Right renal cortex interstitium (tissue), 3 donors: ENCODE measurements at regions not wholly inside any gene's neighbourhood (a gene's known extent, or its start where the extent isn't known, plus 50 kb on each side); places are given as distances from the start of the nearest gene placed in this dataset.

Experiments
- DNase-seq, 3 donors: peaks; one replicate each; pipeline ENCODE4 v3.0.0-alpha.2; 2013; ENCODE audit warnings: low read depth in 3 of 3, low spot score in 2 of 3

DNA sequence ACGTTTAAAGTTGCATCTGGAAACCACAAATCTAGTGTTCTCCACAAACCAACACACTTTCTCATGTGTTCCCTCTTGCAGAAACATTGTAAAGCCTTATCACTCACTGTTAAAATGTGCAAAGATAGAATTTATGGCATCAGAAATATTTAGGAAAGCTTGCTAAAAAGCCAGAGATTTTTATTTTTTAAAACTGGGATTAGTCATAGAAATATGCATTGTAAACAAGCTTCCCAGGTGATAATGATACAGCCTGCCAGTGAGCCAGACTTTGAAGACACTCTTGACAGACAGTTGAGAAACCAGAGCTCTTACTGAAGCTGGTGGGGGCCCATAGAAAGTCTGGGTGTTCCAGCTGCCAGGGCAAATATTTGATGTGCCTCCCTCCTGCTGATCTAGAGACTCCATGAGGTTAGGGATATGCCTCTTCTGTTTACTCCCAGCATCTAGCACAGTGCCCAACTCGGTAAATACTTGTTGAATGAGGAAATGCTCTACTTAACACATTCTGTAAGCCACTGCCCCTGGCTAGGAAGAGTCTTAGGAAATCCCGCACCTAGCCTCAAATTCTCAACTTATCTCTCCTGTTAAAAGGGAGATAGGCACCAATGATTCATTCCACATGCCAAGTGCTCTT is 179.0 kb upstream of the RASGEF1B start:
- no peak for DNase-seq

DNA sequence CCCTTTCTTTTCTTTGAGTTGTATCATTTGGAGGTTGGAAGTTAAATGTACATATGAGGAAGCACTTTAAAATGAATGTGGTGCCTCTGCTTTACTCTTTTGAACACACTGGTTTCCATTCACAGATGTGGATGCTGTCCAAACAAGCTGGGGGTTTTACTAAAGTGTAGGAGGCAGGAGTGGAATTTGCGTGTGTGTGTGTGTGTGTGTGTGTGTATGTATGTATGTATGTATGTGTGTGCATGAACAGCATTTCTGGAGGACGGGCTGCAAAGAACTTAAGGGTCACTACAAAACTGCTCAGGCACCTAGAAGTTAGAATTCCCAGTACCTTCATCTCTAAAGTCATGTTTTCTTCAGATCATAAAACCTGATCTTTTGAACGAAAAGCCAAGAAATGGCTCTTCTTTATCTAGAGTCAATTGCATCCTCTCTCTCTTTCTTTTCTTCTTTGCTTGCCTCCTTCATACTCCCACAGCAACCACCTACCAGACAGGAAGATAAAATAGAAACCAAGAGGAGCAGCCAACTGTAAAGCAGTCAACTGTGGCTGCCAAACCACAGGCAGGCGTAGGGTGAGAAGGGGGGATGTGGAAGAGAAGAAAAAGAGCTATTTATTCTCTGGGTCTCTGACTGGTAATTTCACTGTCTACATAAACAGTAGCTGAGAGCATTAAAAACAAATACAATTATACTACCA is 177.0 kb upstream of the RASGEF1B start:
- DNase-seq, result no peak

DNA sequence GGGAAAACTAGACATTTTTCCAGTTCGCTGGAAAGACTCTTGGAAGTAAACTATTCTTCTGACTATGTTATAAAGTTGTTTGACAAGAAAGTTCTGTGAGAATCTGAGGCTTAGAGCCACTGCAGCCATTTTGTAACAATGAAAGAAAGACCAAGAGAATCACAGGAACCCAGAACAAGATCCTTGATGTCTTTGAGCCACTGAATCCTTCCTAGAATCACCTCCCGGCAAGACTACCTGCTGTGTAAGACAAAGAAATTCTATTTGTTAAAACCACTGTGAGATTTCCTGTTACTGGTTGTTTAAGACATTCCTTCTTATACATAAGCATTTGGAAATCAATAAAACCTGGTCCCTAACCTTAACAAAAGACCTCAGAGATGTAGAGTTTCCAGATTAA is 175.7 kb upstream of the RASGEF1B start:
- DNase-seq, result no peak

DNA sequence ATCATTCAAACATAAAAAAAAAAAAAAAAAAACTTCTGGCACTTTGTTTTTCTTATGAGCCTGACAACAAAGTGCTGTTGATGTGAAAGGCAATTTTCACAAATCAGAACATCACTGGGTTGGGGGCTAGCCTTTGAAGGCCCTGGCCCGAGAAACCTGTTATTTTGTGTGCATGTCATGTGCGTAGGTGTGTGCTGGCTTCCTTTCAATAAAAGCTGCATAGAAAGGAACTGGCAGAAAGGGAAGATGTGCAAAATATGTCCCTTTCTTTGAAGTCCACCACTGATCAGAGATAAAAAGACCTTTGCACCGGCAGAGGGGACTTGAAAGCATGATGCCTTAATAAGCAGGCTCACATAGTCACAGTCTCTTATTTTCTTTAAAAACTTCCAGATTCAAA is 170.8 kb upstream of the RASGEF1B start:
- DNase-seq, result no peak

DNA sequence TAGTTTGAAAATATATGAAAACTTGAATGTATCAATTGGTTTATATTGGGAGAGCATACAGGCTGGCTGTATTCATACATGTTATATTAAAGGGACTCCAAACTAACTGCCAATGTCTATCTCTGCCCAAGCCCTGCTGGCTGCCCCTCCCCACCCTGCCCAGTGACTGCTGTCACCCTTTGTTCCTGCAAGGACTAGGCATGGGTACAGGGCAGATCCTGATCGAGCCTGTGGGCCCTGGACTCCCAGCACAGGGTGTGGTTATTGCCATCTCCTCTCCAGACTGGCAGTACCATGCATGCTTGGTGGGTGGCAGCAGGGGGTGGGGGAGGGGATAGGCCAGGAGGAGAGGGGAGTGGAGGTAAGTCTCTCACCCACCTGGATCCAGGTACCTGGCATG is 167.5 kb upstream of the RASGEF1B start:
- no peak for DNase-seq

DNA sequence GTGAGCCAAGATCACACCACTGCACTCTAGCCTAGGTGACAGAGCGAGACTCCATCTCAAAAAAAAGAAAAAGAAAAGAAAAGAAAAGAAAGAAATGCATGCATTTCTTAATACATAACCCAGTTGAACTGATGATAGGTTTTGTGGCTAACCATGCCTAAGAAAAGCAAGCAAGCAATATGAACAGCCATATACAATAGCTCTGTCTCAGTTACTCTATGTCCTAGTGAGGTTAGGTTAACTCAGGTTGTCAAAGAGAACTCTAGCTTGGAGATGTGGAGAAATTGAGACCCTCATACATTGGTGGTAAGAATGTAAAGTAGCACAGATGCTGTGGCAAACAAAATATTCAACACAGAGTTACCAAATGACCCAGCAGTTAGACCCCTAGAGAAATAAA is 167.0 kb upstream of the RASGEF1B start:
- no peak for DNase-seq

DNA sequence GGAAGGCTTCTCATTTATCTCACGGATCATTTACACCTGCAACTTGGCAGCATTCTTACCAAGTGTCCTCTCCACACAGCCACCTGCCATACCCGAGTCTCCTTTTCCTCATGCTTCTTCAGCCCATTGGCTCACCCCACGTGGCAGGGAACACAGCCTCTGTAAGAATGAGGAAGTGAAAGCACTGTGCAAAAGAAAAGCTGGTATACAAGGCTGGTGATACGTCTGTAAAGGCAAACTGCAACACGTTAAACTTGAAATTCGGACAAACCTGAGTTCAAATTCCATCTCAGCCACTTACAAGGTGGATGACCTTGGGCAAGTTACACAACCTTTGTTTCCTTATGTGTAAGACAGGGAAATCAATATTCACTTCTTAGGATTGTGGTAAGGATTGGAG is 164.0 kb upstream of the RASGEF1B start:
- DNase-seq, result no peak

DNA sequence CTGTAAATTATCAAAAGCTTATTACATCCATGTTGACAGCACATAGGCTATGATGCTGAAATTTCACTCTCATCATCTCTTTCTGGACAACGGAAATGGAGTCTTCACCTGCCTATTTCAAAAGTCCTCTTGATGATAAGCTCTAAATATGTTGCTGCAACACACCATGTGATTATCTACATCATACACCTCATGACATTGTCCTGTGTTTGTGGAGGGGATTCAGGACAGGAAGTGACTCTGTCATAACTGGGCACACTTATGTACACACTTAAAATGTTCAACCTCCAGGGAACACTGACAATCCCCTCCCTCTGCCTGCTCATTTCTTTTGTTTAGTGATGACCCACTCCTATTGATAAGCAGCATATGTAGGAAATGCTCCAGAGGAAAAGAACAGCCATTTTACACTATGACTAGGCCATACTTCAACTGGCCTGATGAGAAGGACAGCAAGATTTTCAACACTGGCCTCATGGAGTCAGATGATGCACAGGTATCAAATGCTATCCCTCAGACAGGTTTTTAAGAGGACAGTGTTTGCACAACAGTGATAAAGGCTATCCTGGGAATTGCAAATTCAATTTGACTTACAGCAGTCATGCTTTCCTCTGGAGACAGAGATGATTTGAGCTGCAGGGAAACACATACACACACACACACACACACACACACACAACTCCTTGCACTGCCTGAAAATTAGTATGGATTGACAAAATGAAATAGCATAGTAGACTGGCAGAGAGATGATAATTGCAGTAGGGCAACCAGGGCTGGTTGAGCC is 163.3 kb upstream of the RASGEF1B start:
- no peak for DNase-seq

DNA sequence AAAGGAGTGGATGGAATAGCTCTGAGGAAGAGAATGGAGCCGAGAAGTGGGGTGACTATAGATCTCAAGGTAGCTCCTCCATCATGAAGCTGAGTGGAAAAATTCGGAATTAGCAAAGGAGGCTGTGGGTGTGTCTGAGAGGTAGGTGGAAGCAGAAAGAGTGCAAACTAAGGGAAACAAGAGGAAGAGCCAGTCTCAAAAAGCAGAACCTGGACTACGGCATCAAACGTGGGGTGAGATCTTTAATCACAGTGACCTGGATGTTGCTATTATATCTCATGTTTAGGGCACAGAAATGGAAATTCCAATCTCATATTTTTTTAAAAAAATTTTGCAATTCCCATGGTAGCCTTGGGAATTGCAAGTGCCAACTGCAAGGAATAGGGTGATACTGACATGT is 162.5 kb upstream of the RASGEF1B start:
- no peak for DNase-seq

DNA sequence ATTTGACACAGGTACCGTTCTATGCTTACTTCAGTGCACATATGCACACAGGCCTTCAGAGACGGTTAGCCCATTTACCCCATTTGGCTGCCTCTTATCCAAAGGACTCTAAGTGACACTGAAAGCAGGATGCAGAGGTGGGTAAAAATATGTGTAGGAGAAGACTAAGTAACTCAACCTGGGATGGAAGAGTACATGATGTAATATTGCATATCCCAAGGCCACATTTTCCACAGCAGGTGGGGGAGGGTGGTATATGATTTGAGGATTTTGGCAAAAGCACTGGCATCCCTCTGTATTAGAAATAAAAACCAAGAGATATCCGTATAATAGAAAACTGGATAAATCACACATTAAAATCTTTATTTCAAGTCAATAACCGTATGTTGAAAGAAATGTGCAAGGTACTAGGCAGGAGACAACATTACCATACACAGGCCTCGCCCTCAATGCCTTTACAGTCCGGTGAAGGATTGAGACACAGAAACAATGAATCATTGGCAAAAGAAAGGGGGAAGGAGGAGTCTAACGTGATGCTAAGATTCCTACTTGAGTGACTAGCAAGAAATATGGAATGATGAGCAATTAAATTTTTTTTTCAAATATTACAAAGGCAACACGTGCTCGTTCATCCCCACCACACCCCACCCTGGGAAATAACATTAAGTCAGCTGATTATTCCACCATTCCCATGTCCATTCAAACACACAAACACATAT is 161.0 kb upstream of the RASGEF1B start:
- no peak for DNase-seq

DNA sequence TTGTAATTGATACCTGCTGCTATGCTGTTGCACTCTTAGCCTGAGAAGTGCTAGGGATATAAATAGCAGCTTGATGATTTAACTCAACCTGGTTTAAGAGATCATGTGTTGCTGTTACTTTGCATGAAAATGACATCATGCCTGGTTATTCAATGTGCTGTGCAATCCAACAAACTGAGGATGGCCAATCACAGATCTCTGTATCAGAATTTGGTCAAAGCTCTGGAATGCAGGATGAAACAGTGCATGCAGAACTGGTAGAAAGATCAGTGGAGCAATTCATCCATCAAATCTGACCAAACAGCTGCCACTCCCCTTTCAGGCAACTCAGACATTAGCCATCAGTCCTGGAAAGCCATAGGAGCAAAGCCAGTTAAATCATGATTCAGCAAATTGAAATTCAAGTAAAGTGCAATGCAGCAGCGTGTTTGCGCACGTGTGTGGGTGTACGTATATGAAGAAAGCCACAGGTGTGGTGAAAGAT is 160.3 kb upstream of the RASGEF1B start:
- peak in 1 of 3 donors; percentile 27 for DNase-seq

DNA sequence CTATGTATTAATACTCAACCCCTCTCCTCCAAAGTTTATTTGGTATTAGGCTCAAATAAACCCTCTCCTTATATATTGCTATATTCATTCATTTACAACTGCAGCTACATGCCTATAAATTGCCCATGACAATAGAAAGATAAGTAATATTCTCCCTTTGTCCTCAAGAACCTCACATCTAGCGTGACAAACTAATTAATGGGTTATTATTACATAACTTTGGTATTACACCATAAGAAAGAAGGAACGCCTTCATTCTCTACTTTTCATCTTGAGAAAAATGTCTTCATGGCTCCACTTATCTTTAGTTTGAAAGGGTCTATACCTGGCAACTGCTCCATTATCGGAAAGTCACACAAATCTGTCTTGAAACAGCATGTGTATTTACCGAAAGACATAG is 157.7 kb upstream of the RASGEF1B start:
- no peak for DNase-seq

DNA sequence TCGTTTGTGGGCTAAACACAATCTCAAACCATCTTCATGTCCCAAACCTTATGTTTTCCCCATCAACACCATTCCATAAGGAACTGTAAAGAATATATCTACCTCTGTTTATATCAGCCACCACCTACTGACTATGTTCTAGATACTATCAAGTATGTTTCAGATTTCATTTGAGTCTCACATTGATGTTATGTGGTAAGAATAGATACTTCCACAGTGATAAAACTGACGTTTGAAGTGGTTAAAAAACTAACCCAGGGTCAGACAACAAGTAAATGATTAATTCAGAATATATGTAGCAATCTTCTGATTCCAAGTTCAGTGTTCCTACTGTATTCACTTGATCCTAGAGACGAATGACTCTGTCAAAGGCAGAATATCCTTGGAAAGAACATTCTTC is 156.8 kb upstream of the RASGEF1B start:
- DNase-seq, result no peak

DNA sequence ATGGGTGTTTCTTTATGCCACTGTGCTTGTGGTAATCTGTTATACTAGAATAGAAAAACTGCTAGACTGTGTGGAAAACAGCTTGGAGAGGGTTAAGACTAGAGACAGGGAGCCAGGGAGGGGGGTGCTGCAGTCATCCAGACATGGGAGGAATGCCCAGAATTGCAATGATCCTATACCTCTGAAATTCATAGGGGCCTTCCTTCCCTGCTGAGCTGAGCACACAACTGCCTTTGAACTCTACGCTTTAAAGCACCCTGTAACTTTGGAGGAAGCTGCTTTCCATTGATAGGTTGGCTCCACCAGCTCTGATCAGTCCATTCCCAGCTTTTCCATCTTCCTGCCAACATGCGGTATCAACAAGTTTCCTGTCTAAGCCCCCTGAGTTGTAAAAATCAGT is 155.9 kb upstream of the RASGEF1B start:
- DNase-seq, result no peak

DNA sequence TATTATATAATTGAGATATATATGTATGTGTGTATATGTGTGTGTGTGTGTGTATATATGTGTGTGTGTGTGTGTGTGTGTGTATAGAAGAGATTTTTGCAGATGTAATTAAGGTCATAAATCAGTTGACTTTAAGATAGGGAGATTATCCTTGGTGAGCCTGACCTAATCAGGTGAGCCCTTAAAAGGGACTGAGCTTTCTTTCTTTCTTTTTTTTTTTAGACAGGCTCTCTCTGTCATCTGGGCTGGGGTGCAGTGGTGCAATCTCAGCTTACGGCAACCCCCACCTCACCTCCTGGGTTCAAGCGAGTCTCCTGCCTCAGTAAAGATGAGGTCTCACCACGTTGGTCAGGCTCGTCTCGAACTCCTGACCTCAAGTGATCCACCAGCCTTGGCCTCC is 155.1 kb upstream of the RASGEF1B start:
- no peak for DNase-seq

DNA sequence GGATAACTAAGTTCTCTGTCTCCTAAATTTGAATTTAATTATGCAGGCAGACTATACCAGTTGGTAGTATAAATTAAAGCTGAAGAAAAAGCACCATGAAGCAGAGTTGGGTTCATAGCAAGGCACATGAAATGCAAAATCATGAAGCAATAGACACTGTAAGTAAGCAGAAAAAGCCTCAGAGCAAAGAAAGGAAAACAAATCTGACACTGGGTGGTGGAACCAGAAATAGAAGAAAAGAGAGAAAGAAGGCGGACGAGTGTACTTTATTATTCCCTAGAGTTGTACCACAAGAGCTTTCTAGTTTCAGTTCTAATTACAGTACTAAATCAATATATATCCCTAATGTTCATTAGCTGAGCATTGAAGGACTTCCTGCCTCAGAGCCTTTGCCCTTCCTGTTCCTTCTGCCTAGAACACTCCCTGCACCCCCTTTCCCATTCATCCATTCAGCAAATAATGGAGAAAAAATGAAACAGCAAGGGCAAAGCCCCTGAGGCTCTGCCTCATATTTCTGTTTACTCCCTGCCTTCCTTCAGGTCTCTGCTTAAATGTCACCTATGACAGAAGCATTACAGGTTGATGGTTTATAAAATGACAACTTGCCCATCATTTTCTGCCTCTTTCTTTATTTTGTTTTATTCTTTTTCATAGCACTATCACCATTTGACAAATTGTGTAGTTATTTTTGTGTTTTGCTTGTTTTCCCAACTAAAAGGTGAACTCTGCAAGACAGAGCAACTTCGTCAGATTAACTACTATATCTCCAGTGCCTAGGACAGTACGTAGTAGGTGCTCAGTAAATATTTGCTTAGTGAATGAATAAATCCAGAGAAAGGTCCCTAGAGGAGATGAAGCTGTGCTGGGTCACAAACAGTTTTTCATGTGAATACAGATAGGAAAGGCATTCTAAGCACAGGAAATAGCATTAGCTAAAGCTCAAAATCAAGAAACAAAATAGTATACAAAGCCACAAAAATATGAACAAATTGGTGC is 154.0 kb upstream of the RASGEF1B start:
- DNase-seq, result no peak

DNA sequence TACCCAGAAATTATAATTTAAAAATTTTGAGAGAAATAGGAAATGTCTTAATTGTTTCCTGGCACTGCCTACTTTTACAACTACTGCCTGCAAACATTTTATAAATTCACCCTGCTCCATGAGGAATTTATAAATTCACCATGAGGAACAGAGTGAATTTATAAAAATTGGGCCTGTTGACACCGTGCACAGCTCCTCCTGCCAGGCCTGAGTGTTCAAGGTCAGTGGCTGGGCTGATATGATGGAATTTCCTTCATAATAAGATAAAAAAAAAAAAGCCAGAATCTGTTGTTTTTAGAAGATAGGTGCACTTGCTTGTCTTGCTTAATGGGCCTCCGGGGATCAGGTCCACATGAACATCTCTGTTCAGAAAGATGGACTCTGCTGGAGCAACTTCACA is 151.7 kb upstream of the RASGEF1B start:
- no peak for DNase-seq

DNA sequence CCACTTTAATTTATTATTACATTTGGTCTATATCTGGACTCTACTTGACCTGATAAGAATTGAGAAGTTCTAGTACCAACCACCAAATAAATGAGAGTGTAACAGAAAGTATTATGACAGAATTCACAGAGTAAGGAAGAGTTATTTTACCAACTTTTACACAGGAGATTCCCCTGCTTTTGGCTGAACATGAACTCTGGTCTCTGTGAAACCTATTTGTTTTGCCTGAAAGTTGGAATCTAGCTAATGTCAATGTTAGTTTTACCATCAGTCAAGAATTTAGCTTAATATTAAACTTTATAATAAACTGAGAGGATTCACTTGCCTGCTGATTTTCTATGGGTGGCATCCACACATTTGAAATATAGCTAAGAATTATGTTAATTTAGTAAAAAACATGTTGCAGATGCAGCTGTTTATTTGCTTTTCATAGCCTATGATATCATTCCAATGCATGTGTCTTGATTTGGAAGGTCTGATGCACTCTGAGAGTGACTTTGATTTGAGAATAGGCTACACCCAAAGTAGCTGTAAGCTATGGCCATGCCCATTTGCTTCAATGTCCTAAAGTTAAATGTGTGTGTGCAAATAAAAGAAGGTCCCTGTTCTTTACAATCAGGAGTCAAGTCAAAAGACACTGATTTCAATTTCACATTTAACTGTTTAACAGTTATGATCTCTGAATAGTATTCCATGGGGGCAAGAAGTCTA is 150.9 kb upstream of the RASGEF1B start:
- no peak for DNase-seq

DNA sequence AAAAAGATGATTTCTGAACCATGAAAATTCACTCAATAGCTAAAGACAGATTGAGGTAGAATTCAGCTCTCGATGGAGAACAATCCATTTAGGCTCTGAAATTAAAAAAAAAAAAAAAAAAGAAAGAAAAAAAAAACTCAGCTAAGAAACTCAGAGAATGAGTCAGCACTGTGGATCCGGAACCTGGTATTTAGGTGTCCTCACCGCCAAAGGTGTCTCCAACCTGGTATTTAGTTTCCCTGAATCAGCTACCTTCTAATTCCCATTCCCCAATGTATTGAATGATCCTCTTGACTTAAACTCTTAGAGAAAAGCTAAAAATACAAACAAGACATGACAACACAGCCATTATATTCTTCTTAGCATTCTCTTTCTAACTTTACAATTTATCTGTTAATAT is 150.3 kb upstream of the RASGEF1B start:
- no peak for DNase-seq
